DMS 273 (cell line): ENCODE measurements at regions not wholly inside any gene's neighbourhood (a gene's known extent, or its start where the extent isn't known, plus 50 kb on each side); places are given as distances from the start of the nearest gene placed in this dataset.

ENCODE experiments used
- DNase-seq: peaks from one replicate; lab custom pipeline; 2025; ENCODE audit not compliant: unreplicated experiment; lab: John Stamatoyannopoulos, UW

DNA sequence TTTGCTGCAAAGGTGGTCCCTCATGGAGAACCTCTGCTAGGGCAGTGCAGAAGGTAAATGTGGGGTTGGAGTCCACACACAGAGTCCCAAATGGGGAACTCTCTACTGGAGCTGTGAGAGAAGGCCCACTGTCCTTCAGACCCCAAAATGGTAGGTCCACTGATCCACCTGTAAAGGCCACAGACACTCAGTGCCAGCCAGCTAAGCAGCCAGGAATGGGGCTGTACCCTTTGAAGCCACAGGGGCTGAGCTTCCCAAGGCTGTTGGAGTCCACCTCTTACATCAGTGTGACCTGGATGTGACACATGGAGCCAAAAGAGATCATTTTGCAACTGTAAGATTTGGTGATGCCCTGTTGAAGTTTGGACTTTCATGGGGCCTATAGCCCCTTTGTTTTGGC lies 252.4 kb upstream of the GULP1 start:
- no peak for DNase-seq

GRCh38 chr2:188042412-188042811 lies 249.3 kb upstream of the GULP1 start:
- DNase-seq, result peak; percentile 19

DNA sequence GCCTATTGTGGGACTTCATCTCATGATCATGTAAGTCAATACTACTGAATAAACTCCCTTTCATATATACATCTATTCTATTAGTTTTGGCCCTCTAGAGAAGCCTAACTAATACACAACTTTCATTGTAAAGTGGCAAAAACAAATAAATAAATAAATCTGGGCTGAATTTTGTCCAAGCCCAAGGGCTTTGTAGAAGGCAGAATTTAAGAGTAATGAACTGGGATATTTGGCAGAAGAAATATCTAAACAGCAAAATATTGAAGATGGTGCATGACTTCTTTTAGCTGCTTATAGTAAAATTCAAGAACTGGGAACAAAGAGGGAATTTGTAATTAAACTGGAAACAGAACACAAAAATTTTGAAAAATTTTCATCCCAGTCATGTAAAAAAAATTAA lies 246.7 kb upstream of the GULP1 start:
- DNase-seq, result no peak

- DNase-seq, result no peak
Observed at GRCh38 chr2:188046437-188046836, 245.2 kb upstream of the GULP1 start.

GRCh38 chr2:188047735-188048134 lies 243.9 kb upstream of the GULP1 start:
- DNase-seq, result no peak

- DNase-seq, result no peak
Observed at GRCh38 chr2:188050726-188051125, 240.9 kb upstream of the GULP1 start.

DNA sequence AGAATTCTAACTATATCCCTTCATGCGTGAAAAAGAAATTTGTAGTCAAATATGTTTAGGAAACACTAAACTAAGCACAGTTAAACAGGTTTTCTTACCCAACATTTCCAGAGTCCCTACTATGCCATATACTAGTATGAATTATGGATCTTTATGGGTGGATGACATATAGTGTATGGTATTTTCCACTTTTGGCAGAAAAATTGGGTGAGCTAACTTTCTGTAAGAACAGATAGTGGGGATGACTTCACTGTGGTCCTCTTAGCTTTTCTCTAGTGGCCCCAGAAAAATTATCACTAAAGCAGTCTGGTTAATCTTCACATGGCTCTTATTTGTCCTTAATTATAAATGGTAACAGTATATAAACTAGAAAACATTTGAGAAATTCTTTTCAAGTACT lies 240.0 kb upstream of the GULP1 start:
- no peak for DNase-seq

GRCh38 chr2:188065386-188065785 lies 226.3 kb upstream of the GULP1 start:
- no peak for DNase-seq

DNA sequence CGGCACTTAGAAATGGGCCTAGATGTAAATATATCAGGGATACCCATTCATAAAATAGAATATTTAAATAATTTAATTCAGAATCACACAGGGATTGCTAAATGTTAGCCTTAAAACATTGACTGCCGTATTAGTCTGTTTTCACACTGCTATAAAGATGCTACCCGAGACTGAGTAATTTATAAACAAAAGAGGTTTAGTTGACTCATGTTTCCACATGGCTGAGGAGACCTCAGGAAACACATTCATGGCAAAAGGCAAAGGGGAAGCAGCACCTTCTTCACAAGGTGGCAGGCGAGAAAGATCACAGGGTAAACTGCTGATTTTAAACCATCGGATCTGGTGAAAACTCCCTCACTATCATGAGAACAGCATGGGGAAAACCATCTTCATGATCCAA lies 223.6 kb upstream of the GULP1 start:
- DNase-seq, result no peak

- DNase-seq, result no peak
Observed at GRCh38 chr2:188076149-188077056, 215.3 kb upstream of the GULP1 start.

- no peak for DNase-seq
Observed at GRCh38 chr2:188077757-188078156, 213.9 kb upstream of the GULP1 start.

DNA sequence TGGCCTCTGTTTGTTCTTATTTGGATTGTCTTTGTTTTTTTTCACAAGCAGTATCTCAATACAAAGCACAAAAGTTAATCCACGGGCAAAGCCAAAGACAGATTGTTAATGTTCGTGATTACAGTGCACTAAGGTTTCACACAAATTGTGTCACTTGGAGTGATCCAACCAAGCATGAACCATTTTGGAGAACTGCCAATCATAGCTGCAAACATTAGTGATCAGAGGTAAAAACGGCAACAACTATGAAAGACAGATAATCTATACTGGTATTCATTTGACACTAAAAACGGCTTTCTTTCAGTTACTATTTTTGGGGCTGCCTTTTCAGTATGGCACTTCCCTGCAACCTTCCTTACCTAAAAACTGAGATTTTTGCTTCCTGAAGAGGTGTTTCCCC lies 213.1 kb upstream of the GULP1 start:
- DNase-seq, result peak; percentile 5

- DNase-seq, result no peak
Observed at GRCh38 chr2:188079196-188079595, 212.5 kb upstream of the GULP1 start.

GRCh38 chr2:188085421-188085820 lies 206.3 kb upstream of the GULP1 start:
- no peak for DNase-seq

DNA sequence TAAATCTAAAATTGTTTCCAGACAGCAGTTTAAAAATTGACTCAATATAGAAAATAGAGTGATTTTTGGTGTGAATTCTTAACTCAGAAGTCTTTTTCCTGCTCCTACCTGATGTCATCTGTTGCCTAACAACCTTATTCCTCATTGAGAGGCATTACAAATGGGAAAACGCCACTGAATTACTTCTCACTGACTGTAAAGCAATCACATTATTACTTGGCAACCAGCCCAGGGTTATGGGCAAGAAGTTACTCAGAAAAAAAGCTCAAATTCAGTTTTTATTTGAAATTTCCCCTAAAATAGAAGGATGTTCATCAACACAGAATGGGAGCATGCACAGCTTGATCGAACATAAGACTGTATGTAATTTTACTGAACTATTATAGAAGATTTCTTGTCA lies 201.8 kb upstream of the GULP1 start:
- DNase-seq, result peak; percentile 2

- DNase-seq, result no peak
Observed at GRCh38 chr2:188091220-188091619, 200.5 kb upstream of the GULP1 start.

GRCh38 chr2:188092734-188093133 lies 198.9 kb upstream of the GULP1 start:
- DNase-seq, result no peak

- DNase-seq, result no peak
Observed at GRCh38 chr2:188096910-188097309, 194.8 kb upstream of the GULP1 start.

- DNase-seq, result no peak
Observed at GRCh38 chr2:188102881-188103280, 188.8 kb upstream of the GULP1 start.

DNA sequence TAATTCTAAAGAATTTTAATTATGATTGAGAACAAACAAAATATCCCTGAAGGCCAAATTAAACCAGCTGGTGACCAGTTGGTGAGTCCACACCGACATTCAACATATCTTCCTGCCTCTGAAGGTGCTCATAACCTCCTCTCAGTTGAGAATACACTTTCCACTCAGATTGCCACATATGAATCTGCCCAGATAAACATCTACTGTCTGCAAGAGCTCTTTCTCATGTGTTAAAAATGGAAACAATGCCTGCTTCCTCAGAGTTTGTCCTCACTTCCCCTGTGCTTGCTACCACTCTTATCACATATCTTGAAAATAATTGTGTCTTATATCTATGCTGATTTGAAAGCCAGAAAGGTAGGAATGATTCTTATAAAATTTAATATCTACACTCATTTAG lies 177.7 kb upstream of the GULP1 start:
- DNase-seq, result no peak

DNA sequence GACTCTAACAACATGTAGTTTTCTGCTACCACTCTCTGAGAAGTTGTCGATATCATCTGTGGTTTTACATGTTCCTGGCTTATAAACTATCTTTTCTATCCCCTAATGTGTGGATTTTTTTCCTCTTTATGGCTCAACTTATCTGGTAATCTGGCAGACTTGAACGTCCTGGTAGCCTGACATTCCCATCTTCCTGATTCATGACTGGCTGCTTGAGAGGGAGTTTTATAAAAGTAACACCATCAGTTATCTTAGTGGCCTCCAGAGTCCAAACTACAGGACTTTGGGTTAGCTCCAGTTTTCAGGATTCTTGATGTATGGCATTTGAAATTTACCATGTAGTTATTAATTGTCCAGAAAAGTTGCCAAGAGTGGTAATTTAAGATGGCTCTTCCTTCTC lies 174.0 kb upstream of the GULP1 start:
- DNase-seq, result no peak

DNA sequence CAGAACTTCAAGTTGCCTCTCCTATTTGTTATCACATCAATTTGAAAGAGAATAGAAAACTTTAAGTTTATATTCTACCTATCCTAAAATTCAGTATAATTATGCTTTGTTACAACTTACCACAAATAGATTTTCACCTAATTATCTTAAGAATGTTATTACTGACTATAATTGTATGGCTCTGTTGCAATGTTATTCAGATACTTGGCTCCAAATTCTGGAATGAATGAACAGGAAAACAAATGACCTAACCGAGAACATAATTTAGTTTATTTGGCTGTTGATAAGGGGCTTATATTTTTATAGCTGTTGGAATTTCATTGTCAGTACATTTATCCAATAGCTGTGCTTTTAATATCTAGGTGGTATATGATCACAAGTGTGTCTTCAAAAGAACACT lies 173.2 kb upstream of the GULP1 start:
- DNase-seq, result no peak
